Skeletal muscle tissue (tissue), 3 donors: ENCODE measurements at regions not wholly inside any gene's neighbourhood (a gene's known extent, or its start where the extent isn't known, plus 50 kb on each side); places are given as distances from the start of the nearest gene placed in this dataset.
A peak's percentile ranks its signal among the peaks of the same experiment; 100 is the strongest.

ENCODE experiments used
- H3K27ac ChIP-seq: one replicate; pipeline ENCODE4 v1.7.0; 2013; ENCODE audit warnings: mild to moderate bottlenecking, low read depth, low read length, inconsistent platforms
- H3K27me3 ChIP-seq, 3 donors: one replicate each; pipeline ENCODE4 v1.7.0; 2013; ENCODE audit warnings: low read length in 3 of 3; ENCODE audit not compliant: control insufficient read depth in 3 of 3, insufficient read depth in 3 of 3
- H3K36me3 ChIP-seq, 3 donors: one replicate each; pipeline ENCODE4 v1.7.0; 2013; ENCODE audit warnings: low read length in 3 of 3; ENCODE audit not compliant: control insufficient read depth in 3 of 3, insufficient read depth in 3 of 3
- H3K4me1 ChIP-seq, 3 donors: one replicate each; pipeline ENCODE4 v1.7.0; 2013; ENCODE audit warnings: low read length in 3 of 3, mild to moderate bottlenecking in 3 of 3; ENCODE audit not compliant: control insufficient read depth in 3 of 3, insufficient read depth in 3 of 3
- H3K4me3 ChIP-seq, 3 donors: one replicate each; pipeline ENCODE4 v1.7.0; 2013; ENCODE audit warnings: low read length in 3 of 3
- H3K9ac ChIP-seq, 3 donors: one replicate each; pipeline ENCODE4 v1.7.0; 2013; ENCODE audit warnings: low read length in 3 of 3, mild to moderate bottlenecking in 3 of 3, moderate library complexity in 2 of 3, low read depth in 1 of 3
- H3K9me3 ChIP-seq, 3 donors: one replicate each; pipeline ENCODE4 v1.7.0; 2013; ENCODE audit warnings: low read length in 3 of 3; ENCODE audit not compliant: control insufficient read depth in 3 of 3
- donor health status: Osteomylitis.

DNA sequence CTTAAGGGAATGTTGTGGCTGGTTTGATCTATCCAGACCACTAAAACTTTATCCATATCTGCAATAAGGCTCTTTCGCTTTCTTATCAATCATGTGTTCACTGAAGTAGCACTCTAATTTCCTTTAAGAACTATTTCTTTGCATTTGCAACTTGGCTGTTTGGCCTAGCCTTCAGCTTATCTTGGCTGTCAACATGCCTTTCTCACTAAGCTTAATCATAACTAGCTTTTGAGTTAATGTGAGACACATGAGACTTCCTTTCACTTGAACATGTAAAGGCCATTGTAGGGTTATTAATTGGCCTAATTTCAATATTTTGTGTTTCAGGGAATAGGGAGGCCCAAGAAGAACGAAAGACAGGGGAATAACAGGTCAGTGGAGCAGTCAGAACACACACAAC lies 124.7 kb downstream of the TNFSF18 start:
- H3K27me3 ChIP-seq = no peaks in the 10 kb centered on the region
- no peak overlapping the region for H3K9ac ChIP-seq
- peaks cover 0 to 4% (median 0%) of the 10 kb centered on the region in 3 donors for H3K4me1 ChIP-seq
- H3K27ac ChIP-seq = no peak overlapping the region
- H3K36me3 ChIP-seq = no peaks in the 10 kb centered on the region
- H3K9me3 ChIP-seq = no peaks in the 10 kb centered on the region
- H3K4me3 ChIP-seq = no peak overlapping the region

DNA sequence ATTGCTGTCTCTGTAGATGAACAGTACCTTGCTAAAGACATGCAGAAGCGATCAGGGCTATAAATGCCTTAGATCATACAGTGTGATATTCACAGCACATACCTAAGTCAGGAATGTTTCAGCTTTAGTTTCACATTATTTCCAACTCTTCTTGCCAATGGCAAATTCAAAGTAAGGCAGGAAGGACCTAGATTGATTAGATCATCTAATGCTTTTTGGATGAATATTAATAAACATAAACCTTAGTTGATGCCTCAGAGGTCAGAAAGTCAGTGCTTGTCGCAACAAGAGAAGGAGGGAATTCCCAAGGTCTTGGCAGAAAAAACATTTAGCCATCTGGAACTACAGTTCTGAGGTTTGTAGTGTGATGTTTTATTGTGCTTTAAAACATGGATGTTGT lies 122.3 kb downstream of the TNFSF18 start:
- no peaks in the 10 kb centered on the region for H3K9me3 ChIP-seq
- H3K4me1 ChIP-seq = peaks cover 0 to 4% (median 0%) of the 10 kb centered on the region in 3 donors
- H3K4me3 ChIP-seq = no peak overlapping the region
- no peak overlapping the region for H3K27ac ChIP-seq
- H3K27me3 ChIP-seq = no peaks in the 10 kb centered on the region
- H3K36me3 ChIP-seq = no peaks in the 10 kb centered on the region
- no peak overlapping the region for H3K9ac ChIP-seq

DNA sequence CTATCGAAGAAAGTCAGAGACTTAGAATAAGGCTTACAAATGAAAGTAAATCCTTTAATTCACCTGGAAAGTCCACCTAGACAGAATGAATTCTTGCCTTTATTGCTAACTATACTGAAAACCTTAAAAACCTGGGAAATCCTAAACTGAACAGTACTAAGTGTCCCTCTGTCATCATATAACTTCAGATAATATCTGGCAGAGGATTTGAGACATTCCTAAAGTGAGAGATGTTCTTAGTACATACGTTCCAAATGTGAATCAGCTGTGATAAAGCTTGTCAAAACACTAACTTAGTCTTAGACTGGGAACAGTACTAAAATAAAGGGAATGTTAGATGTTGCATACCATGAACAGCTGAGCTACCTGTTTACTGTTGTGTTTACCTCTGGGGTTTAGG lies 121.7 kb downstream of the TNFSF18 start:
- Histone ChIP-seq H3K36me3 (no peaks in the 10 kb centered on the region), H3K9ac (no peak overlapping the region), H3K27me3 (no peaks in the 10 kb centered on the region), H3K27ac (no peak overlapping the region), H3K4me1 (peaks cover 0 to 4% (median 0%) of the 10 kb centered on the region in 3 donors), H3K9me3 (no peaks in the 10 kb centered on the region), H3K4me3 (no peak overlapping the region)

DNA sequence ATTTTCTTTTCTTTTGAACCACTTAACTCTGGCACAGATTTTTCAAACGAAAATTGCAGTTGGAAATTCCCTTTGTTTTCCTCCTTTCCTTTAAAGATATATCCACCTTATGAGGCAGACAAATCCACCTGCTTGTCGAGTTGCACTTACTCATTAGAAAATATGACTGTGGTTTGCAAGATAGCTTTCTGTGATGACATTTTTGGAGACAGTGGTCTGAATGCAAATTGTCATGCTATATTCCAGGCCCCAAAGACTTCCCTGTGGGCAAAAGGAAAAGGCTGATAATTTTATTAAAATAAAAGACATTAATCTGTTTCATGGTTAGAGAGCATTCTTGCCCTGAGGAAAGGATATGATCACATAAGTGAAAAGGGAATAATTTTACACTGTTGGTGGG lies 120.6 kb downstream of the TNFSF18 start:
- no peaks in the 10 kb centered on the region for H3K9me3 ChIP-seq
- H3K4me1 ChIP-seq = peaks cover 0 to 10% (median 0%) of the 10 kb centered on the region in 3 donors
- H3K27me3 ChIP-seq = no peaks in the 10 kb centered on the region
- H3K4me3 ChIP-seq = no peak overlapping the region
- no peak overlapping the region for H3K9ac ChIP-seq
- H3K36me3 ChIP-seq = no peaks in the 10 kb centered on the region
- no peak overlapping the region for H3K27ac ChIP-seq

GRCh38 chr1:172931340-172931739 lies 119.4 kb downstream of the TNFSF18 start:
- Histone ChIP-seq H3K9me3 (no peaks in the 10 kb centered on the region), H3K9ac (no peak overlapping the region), H3K4me3 (no peak overlapping the region), H3K4me1 (peaks cover 0 to 10% (median 0%) of the 10 kb centered on the region in 3 donors), H3K27ac (no peak overlapping the region), H3K36me3 (no peaks in the 10 kb centered on the region), H3K27me3 (no peaks in the 10 kb centered on the region)

DNA sequence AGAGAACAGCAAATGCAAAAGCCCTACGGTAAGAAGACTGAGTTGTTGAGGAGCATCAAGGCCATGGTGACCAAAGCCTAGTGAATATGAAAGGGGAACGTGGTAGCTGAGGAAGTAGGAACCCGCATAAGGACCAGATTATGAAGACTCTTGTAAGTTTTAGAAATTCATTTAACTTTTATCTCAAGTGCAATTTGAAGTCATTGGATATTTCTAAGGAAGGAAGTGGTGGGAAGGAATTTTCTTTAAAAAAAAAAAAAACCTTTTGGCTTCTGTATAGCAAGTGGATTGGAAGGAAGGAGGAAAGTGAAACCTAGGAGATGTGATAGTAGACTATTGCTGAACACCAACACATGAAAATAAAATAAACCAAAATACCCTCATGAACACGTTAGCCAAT lies 119.0 kb downstream of the TNFSF18 start:
- no peaks in the 10 kb centered on the region for H3K27me3 ChIP-seq
- H3K4me1 ChIP-seq = peaks cover 0 to 10% (median 0%) of the 10 kb centered on the region in 3 donors
- H3K27ac ChIP-seq = no peak overlapping the region

GRCh38 chr1:172932981-172933380 lies 117.8 kb downstream of the TNFSF18 start:
- Histone ChIP-seq H3K4me1 (peaks cover 0 to 10% (median 0%) of the 10 kb centered on the region in 3 donors), H3K9me3 (no peaks in the 10 kb centered on the region), H3K9ac (no peak overlapping the region), H3K36me3 (no peaks in the 10 kb centered on the region), H3K27ac (no peak overlapping the region), H3K27me3 (no peaks in the 10 kb centered on the region), H3K4me3 (no peak overlapping the region)

More for the DNA sequence above, 119.0 kb downstream of the TNFSF18 start:
- H3K4me3 ChIP-seq = no peak overlapping the region
- H3K9me3 ChIP-seq = no peaks in the 10 kb centered on the region
- no peaks in the 10 kb centered on the region for H3K36me3 ChIP-seq
- H3K9ac ChIP-seq = no peak overlapping the region

DNA sequence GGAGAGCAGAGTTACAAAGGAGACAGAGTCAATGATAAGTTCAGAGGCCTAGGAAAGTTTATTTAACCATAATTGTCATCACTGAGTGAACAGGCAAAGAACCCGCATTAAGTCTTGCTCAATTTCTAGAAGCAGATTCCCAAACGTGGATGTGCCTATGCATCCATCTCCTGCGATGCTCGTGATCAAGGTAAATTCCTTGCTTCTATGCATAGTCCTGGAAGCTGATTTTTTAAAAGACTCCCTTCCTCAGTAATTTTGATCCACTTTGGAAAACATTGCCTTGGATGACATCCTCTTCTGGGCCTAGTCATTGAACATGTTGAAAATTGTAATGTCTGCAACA lies 116.4 kb downstream of the TNFSF18 start:
- H3K36me3 ChIP-seq = no peaks in the 10 kb centered on the region
- peak overlapping the region; percentile 7 for H3K27ac ChIP-seq
- no peaks in the 10 kb centered on the region for H3K9me3 ChIP-seq
- H3K4me3 ChIP-seq = no peak overlapping the region
- no peak overlapping the region for H3K9ac ChIP-seq
- H3K27me3 ChIP-seq = no peaks in the 10 kb centered on the region
- H3K4me1 ChIP-seq = peaks cover 0 to 6% (median 0%) of the 10 kb centered on the region in 3 donors

GRCh38 chr1:172935062-172935592 lies 115.6 kb downstream of the TNFSF18 start:
- H3K27ac ChIP-seq = no peak overlapping the region

DNA sequence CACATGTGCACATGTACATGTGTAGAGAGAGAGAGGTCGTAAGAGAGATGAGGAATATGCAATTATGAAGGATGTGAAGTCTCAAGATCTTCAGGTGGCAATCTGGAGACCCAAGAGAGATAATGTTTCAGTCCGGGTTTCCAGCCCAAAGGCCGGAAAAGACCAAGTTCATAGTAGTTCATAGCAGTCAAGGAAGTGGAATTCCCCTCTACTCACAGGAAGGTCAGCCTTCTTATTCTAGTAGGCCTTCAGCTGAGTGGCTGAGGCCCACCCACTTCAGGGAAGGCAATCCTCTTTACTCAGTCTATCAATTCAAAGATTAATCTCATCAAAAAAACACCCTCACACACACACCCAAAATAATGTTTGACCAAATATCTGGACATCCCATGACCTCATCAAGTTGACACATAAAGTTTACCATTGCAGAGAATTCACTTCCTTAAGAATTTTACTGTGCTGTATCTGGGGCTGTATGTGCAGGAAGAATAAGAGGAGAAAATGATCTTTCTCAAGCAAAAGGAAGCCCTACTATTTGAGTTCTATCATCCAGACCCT lies 114.6 kb downstream of the TNFSF18 start:
- Histone ChIP-seq H3K4me3 (no peak overlapping the region), H3K27me3 (no peaks in the 10 kb centered on the region), H3K36me3 (no peaks in the 10 kb centered on the region), H3K27ac (no peak overlapping the region), H3K4me1 (peaks cover 0 to 6% (median 0%) of the 10 kb centered on the region in 3 donors), H3K9me3 (no peaks in the 10 kb centered on the region), H3K9ac (no peak overlapping the region)

More at GRCh38 chr1:172935062-172935592, 115.6 kb downstream of the TNFSF18 start:
- no peaks in the 10 kb centered on the region for H3K36me3 ChIP-seq
- peaks cover 0 to 6% (median 0%) of the 10 kb centered on the region in 3 donors for H3K4me1 ChIP-seq
- H3K4me3 ChIP-seq = no peak overlapping the region
- no peaks in the 10 kb centered on the region for H3K27me3 ChIP-seq
- H3K9ac ChIP-seq = no peak overlapping the region
- no peaks in the 10 kb centered on the region for H3K9me3 ChIP-seq
